Uterus (tissue), 3 donors: ENCODE measurements at regions not wholly inside any gene's neighbourhood (a gene's known extent, or its start where the extent isn't known, plus 50 kb on each side); places are given as distances from the start of the nearest gene placed in this dataset.

Experiments used
- DNase-seq, 2 donors: peaks; one replicate each; pipeline ENCODE4 v3.0.0-alpha.2; 2019 to 2020
- H3K27ac ChIP-seq, 2 donors: fragments of 200-600 bp; sonication (generic); 1 replicate in 1 of 2; 2 replicates in 1 of 2; pipeline ENCODE4 v1.5.1; 2016 to 2018
- H3K27me3 ChIP-seq, 2 donors: fragments of 200-600 bp; sonication (generic); one replicate each; pipeline ENCODE4 v1.5.1; 2018 to 2019; ENCODE audit warnings: control low read depth in 1 of 2
- H3K36me3 ChIP-seq, 2 donors: fragments of 200-600 bp; sonication (generic); one replicate each; pipeline ENCODE4 v1.5.1; 2019; ENCODE audit warnings: control low read depth in 1 of 2
- H3K4me1 ChIP-seq, 2 donors: fragments of 200-600 bp; sonication (generic); one replicate each; pipeline ENCODE4 v1.5.1; 2018 to 2019; ENCODE audit warnings: control low read depth in 1 of 2
- H3K4me3 ChIP-seq, 2 donors: fragments of 200-600 bp; sonication (generic); 1 replicate in 1 of 2; 2 replicates in 1 of 2; pipeline ENCODE4 v1.5.1; 2018 to 2019; ENCODE audit warnings: mild to moderate bottlenecking in 1 of 2
- H3K9me3 ChIP-seq, 2 donors: fragments of 200-600 bp; sonication (generic); one replicate each; pipeline ENCODE4 v1.5.1; 2019; ENCODE audit warnings: control low read depth in 1 of 2
- POLR2A ChIP-seq, 2 donors: fragments of 450-650 bp; IDR thresholded peaks; one replicate each; pipeline ENCODE4 v1.6.1; 2016; ENCODE audit warnings: antibody characterized with exemption in 2 of 2, mild to moderate bottlenecking in 1 of 2, moderate library complexity in 1 of 2
- intact Hi-C: fragments of 100-400 bp; cut with DNase I; formaldehyde crosslinking; loops from one replicate; pipeline ENCODE4 v1.15.1; 2023; ENCODE audit warnings: low total_unique reads
- TF ChIP-seq, protein P1 (sequence below), 4 experiments: fragments of 200-600 bp in 2 of 4; fragments of 450-650 bp in 2 of 4; sonication (generic) in 2 of 4; IDR thresholded peaks; one replicate each; pipeline ENCODE4 v1.5.1; 2016 to 2019; ENCODE audit warnings: antibody characterized with exemption in 4 of 4, mild to moderate bottlenecking in 2 of 4, moderate library complexity in 1 of 4
- donor health status: DM: yes; HTN: yes; CAD: no.

DNA sequence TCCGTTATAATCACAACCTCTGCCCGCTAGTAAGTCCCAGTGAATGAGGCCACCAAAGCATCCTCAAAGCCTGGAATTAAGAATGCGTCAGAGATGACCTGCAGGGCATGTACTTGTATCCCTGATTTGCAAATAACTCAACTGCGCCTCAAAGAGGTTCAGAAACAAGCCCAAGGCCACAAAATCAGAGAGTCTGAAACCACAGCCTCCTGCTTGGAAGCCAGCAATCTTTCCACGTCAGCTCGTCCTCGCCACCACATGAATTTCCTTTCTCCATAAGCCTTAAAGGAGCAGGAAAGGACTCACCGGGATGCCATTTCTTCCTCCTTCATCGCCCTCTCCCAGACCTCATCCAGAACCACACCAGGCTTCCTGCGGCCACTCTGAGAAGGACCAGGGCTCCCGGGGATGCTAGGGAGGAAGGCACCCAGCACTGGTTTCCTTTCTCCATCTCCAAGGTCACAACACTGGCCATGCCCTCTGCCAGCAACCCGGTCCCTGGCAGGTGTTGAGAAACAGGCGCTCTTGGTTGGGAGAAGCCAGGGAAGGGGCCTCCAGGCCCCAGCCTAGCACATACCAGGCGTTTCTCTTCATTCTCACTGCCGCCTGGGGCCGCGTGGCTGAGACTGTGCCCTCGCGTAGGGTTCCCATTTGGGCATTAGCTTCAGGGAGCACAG lies 191.2 kb upstream of the DIO3 start:
- TF ChIP-seq POLR2A (IDR thresholded peaks at IDR 0.05): no peak
- TF ChIP-seq, protein P1, sequence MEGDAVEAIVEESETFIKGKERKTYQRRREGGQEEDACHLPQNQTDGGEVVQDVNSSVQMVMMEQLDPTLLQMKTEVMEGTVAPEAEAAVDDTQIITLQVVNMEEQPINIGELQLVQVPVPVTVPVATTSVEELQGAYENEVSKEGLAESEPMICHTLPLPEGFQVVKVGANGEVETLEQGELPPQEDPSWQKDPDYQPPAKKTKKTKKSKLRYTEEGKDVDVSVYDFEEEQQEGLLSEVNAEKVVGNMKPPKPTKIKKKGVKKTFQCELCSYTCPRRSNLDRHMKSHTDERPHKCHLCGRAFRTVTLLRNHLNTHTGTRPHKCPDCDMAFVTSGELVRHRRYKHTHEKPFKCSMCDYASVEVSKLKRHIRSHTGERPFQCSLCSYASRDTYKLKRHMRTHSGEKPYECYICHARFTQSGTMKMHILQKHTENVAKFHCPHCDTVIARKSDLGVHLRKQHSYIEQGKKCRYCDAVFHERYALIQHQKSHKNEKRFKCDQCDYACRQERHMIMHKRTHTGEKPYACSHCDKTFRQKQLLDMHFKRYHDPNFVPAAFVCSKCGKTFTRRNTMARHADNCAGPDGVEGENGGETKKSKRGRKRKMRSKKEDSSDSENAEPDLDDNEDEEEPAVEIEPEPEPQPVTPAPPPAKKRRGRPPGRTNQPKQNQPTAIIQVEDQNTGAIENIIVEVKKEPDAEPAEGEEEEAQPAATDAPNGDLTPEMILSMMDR (IDR thresholded peaks at IDR 0.05): no peak
- intact Hi-C loops: loop anchor here (10.0 kb wide), 1 partner anchor 105 kb away; no protein-coding TSS in a partner anchor
- no peak overlapping the region for H3K4me3 ChIP-seq
- no peaks in the 10 kb centered on the region for H3K27me3 ChIP-seq
- DNase-seq: peak; percentile 13 to 15
- no peaks in the 10 kb centered on the region for H3K9me3 ChIP-seq
- peaks cover 4 to 24% of the 10 kb centered on the region in 2 donors for H3K4me1 ChIP-seq
- no peaks in the 10 kb centered on the region for H3K36me3 ChIP-seq
- no peak overlapping the region for H3K27ac ChIP-seq

DNA sequence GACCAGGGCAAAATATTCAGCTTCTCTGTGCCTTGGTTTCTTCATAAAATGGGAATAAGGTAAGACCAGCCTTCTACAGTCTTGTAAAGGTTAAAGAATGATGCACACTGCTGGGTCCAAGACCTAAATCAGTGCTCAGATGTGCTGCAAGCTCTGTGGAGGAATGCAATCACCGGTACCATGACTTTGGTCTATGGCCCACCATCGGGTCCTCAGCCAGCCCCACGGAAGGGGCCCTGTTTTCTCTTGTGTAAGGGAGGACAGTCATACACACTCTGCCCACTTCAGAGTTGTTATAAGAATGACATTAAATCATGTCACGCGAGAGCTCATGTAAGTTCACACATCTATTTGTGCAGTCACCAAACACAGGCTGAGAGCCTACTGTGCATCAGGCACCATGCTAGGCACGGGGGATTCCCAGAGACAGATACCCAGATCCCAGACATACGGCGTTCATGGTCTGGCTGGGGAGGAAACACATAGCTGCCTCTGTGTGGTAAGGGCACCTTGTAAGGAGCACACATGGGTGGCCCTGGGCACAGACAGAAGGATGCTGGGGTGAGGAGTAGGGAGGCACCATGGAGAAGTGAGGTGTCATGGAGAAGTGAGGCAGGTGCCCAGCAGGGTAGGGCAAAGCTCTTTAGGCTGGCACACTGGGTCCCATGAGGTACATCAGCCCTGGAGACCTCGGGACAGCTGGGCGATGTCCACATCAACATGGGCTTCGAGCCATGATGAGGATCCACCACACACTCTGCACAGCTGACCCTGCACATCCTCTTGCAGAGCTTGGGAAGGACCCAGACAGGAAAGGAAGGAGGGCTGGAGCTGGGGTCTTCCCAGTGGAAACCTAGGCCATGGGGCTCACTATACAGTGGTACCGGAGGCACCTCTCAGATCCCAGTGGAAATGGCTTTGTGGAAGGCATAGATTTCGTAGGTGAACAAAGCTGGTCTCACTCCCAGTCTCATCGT lies 190.4 kb upstream of the DIO3 start:
- no peak for TF ChIP-seq POLR2A (IDR thresholded peaks at IDR 0.05)
- H3K27ac ChIP-seq: no peak overlapping the region
- DNase-seq: no peak
- no peak overlapping the region for H3K4me3 ChIP-seq
- no peaks in the 10 kb centered on the region for H3K9me3 ChIP-seq
- no peaks in the 10 kb centered on the region for H3K27me3 ChIP-seq
- H3K4me1 ChIP-seq: peaks cover 2 to 18% of the 10 kb centered on the region in 2 donors
- intact Hi-C loops: no loop called here
- H3K36me3 ChIP-seq: no peaks in the 10 kb centered on the region

DNA sequence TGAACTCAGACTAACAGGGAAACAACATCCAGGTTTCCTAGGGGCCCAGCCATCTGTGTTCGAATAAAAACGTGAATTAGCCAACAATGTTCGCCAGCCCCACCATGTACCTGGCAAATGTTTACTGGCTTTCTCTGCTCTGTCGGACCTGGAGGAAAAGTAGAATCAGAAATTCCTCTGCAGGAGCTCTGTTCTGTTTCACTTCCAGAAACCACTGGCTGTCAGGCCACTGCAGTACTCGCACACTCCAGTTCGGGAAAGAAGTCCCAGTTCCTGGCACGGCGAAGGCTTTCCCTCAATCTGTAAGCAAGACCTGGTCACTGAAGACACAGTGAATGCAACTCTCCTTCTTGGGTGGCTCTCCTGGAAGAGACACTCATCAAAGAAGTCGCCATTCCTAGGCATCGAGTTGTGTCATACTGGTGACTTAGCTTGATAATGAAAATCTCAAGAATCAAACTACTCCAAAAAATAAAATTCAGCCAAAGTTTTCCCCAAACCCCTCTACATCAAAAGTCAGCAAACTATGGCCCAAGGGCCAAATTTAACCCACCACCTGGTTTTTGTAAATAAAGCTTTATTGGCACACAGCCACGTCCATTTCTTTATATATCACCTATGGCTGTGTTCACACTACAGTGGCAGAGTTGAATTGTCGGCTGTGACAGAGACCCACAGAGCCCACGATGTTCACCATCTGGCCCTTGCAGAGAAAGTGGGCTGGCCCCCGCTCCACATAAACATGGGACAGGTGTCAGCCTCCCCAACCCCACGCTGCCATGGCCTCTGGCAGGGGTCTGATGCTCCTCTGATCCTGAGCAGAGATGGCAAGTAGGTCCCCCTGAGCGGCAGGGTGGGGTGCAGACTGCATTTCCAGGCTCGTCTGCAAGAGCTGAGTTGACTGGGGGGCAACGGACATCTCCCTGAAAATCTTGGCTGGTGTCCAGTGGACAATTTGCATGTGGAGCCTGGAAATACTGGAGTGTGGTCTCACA lies 189.2 kb upstream of the DIO3 start:
- Histone ChIP-seq H3K36me3 (no peaks in the 10 kb centered on the region), H3K27ac (no peak overlapping the region), H3K27me3 (no peaks in the 10 kb centered on the region), H3K9me3 (no peaks in the 10 kb centered on the region), H3K4me3 (no peak overlapping the region), H3K4me1 (peaks cover 0 to 16% of the 10 kb centered on the region in 2 donors)
- no peak for DNase-seq
- intact Hi-C loops: no loop called here
- TF ChIP-seq, protein P1 (IDR thresholded peaks at IDR 0.05): no peak
- no peak for TF ChIP-seq POLR2A (IDR thresholded peaks at IDR 0.05)

DNA sequence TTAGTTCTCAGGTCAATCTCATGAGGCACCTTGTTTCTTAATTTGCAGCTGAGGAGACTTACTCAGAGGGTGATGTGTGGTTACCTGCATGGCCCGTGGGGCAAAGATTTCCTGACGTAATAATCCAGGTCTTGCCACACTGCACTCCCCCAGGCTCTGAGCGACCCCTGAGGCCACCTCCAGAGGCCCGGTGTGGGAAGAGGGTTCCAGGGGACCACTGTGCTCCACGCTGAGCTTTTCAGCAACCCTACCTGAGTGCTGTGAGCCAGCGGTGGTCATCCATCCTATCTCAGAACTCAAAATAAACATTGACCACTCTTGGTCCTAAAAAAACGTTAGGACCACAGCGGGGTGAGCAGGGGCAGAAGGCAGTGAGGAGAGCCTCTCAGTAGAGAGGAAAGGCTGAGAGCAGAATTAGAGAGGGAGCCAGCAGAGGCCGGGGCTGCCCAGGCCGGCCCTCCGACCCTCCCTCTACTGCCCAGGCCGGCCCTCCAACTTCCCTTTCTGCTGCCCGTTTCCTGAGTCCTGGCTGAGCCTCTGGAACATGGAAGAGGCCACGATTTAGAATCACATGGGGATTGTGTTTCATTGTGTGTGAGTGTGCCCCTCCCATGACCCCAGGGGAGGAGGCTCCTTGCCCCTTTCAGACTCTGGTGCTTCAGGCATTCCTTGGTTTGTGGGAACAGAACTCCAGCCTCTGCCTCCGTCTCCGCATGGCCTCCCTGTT lies 188.2 kb upstream of the DIO3 start:
- TF ChIP-seq, protein P1 (IDR thresholded peaks at IDR 0.05): no peak
- TF ChIP-seq POLR2A (IDR thresholded peaks at IDR 0.05): no peak
- Histone ChIP-seq H3K27ac (no peak overlapping the region), H3K4me1 (peaks cover 0 to 16% of the 10 kb centered on the region in 2 donors), H3K9me3 (no peaks in the 10 kb centered on the region), H3K27me3 (no peaks in the 10 kb centered on the region), H3K36me3 (no peaks in the 10 kb centered on the region), H3K4me3 (no peak overlapping the region)
- intact Hi-C loops: no loop called here
- no peak for DNase-seq
